H9 (cell line): ENCODE measurements at regions not wholly inside any gene's neighbourhood (a gene's known extent, or its start where the extent isn't known, plus 50 kb on each side); places are given as distances from the start of the nearest gene placed in this dataset.

ENCODE experiments used
- DNase-seq: peaks from one replicate; pipeline ENCODE4 v3.0.0-alpha.2; 2017
- H2AFZ ChIP-seq: one replicate; pipeline ENCODE4 v1.6.1; 2013; ENCODE audit warnings: mild to moderate bottlenecking, low read length, control low read depth, moderate library complexity
- H2AK5ac ChIP-seq: 2 replicates; pipeline ENCODE4 v1.6.1; 2013; ENCODE audit warnings: low read length, control low read depth, mixed read lengths; ENCODE audit not compliant: insufficient read length
- H2BK120ac ChIP-seq: one replicate; pipeline ENCODE4 v1.6.1; 2013; ENCODE audit warnings: low read depth, mild to moderate bottlenecking, low read length, control low read depth, inconsistent platforms; ENCODE audit not compliant: poor library complexity, severe bottlenecking
- H2BK12ac ChIP-seq: 2 replicates; pipeline ENCODE4 v1.6.1; 2013; ENCODE audit warnings: low read length, control low read depth, mixed read lengths, low read depth; ENCODE audit not compliant: insufficient read length
- H2BK15ac ChIP-seq: 2 replicates; pipeline ENCODE4 v1.6.1; 2013; ENCODE audit warnings: low read depth, low read length, control low read depth
- H2BK20ac ChIP-seq: one replicate; pipeline ENCODE4 v1.6.1; 2013; ENCODE audit warnings: low read depth, mild to moderate bottlenecking, low read length, control low read depth, inconsistent platforms; ENCODE audit not compliant: poor library complexity, severe bottlenecking
- H2BK5ac ChIP-seq: 2 replicates; pipeline ENCODE4 v1.6.1; 2013; ENCODE audit warnings: low read length, control low read depth, mixed read lengths; ENCODE audit not compliant: insufficient read length
- H3K14ac ChIP-seq: 2 replicates; pipeline ENCODE4 v1.6.1; 2013; ENCODE audit warnings: low read length, control low read depth; ENCODE audit not compliant: insufficient read depth
- H3K18ac ChIP-seq: 2 replicates; pipeline ENCODE4 v1.6.1; 2013; ENCODE audit warnings: low read depth, mild to moderate bottlenecking, mixed read lengths, low read length, control low read depth; ENCODE audit not compliant: insufficient read length
- H3K23ac ChIP-seq: 2 replicates; pipeline ENCODE4 v1.6.1; 2013; ENCODE audit warnings: low read length, control low read depth, mixed read lengths, low read depth; ENCODE audit not compliant: insufficient read length
- H3K23me2 ChIP-seq: 2 replicates; pipeline ENCODE4 v1.6.1; 2013; ENCODE audit warnings: low read depth, mild to moderate bottlenecking, mixed read lengths, low read length, control low read depth; ENCODE audit not compliant: insufficient read length, poor library complexity, severe bottlenecking
- H3K27ac ChIP-seq: 2 replicates; pipeline ENCODE4 v1.5.1; 2013; ENCODE audit warnings: low read length, control low read depth, mixed read lengths, low read depth; ENCODE audit not compliant: insufficient read length
- H3K27me3 ChIP-seq: 2 replicates; pipeline ENCODE4 v1.6.1; 2013; ENCODE audit warnings: low read length, control low read depth, inconsistent platforms; ENCODE audit not compliant: insufficient read depth
- H3K4ac ChIP-seq: 2 replicates; pipeline ENCODE4 v1.6.1; 2013; ENCODE audit warnings: low read depth, mild to moderate bottlenecking, control low read depth, inconsistent platforms, low read length, moderate library complexity
- H3K4me1 ChIP-seq: 2 replicates; pipeline ENCODE4 v1.6.1; 2013; ENCODE audit warnings: low read length, control low read depth, inconsistent platforms; ENCODE audit not compliant: insufficient read depth
- H3K4me2 ChIP-seq: 2 replicates; pipeline ENCODE4 v1.6.1; 2013; ENCODE audit warnings: low read length, control low read depth, mixed read lengths; ENCODE audit not compliant: insufficient read length, insufficient read depth
- H3K56ac ChIP-seq: 2 replicates; pipeline ENCODE4 v1.6.1; 2013; ENCODE audit warnings: low read depth, mild to moderate bottlenecking, mixed read lengths, low read length, control low read depth; ENCODE audit not compliant: insufficient read length
- H3K79me1 ChIP-seq: 2 replicates; pipeline ENCODE4 v1.6.1; 2013; ENCODE audit warnings: low read depth, mild to moderate bottlenecking, moderate library complexity, low read length, control low read depth, inconsistent platforms; ENCODE audit not compliant: insufficient read depth, poor library complexity, severe bottlenecking
- H3K79me2 ChIP-seq: 2 replicates; pipeline ENCODE4 v1.6.1; 2013; ENCODE audit warnings: low read length, control low read depth, inconsistent platforms; ENCODE audit not compliant: insufficient read depth
- H3K9ac ChIP-seq: 2 replicates; pipeline ENCODE4 v1.6.1; 2013; ENCODE audit warnings: low read length, control low read depth, mixed read lengths; ENCODE audit not compliant: insufficient read length; ENCODE audit errors: extremely low read depth
- H3K9me3 ChIP-seq: one replicate; pipeline ENCODE4 v1.6.1; 2013; ENCODE audit warnings: low read depth, low read length, inconsistent platforms; ENCODE audit not compliant: control insufficient read depth
- H3T11ph ChIP-seq: one replicate; pipeline ENCODE4 v1.6.1; 2013; ENCODE audit warnings: mild to moderate bottlenecking, low read length, control low read depth, inconsistent platforms
- H4K20me1 ChIP-seq: one replicate; pipeline ENCODE4 v1.6.1; 2013; ENCODE audit not compliant: control insufficient read depth, insufficient read length, insufficient read depth
- H4K5ac ChIP-seq: 2 replicates; pipeline ENCODE4 v1.6.1; 2013; ENCODE audit warnings: low read depth, mild to moderate bottlenecking, mixed read lengths, low read length, control low read depth; ENCODE audit not compliant: insufficient read length
- H4K8ac ChIP-seq: replicated peaks from 2 replicates; pipeline ENCODE4 v1.6.1; 2013; ENCODE audit warnings: low read length, control low read depth, mixed read lengths, low read depth; ENCODE audit not compliant: insufficient read length
- H4K91ac ChIP-seq: 2 replicates; pipeline ENCODE4 v1.6.1; 2013; ENCODE audit warnings: low read depth, mild to moderate bottlenecking, moderate library complexity, mixed read lengths, low read length, control low read depth; ENCODE audit not compliant: insufficient read length
- H3K27ac Mint-ChIP-seq, 3 experiments: 2 replicates in 2 of 3; 3 replicates in 1 of 3; pipeline ENCODE4 v1.8.0; 2020 to 2021; ENCODE audit warnings: mixed read lengths in 3 of 3, mild to moderate bottlenecking in 1 of 3, moderate library complexity in 1 of 3
- H3K27me3 Mint-ChIP-seq: 2 replicates; pipeline ENCODE4 v1.8.0; 2021; ENCODE audit warnings: low read depth, mild to moderate bottlenecking, moderate library complexity, mixed read lengths
- H3K36me3 Mint-ChIP-seq, 3 experiments: 2 replicates in 2 of 3; 3 replicates in 1 of 3; pipeline ENCODE4 v1.8.0; 2020 to 2021; ENCODE audit warnings: low read depth in 3 of 3, mixed read lengths in 3 of 3; ENCODE audit not compliant: insufficient read depth in 1 of 3
- H3K4me1 Mint-ChIP-seq, 2 experiments: 2 replicates each; pipeline ENCODE4 v1.8.0; 2020; ENCODE audit warnings: mixed read lengths in 2 of 2
- H3K4me3 Mint-ChIP-seq, 2 experiments: 2 replicates in 1 of 2; 3 replicates in 1 of 2; pipeline ENCODE4 v1.8.0; 2020 to 2021; ENCODE audit warnings: mild to moderate bottlenecking in 2 of 2, mixed read lengths in 2 of 2, moderate library complexity in 1 of 2
- H3K9me3 Mint-ChIP-seq, 2 experiments: 2 replicates in 1 of 2; 3 replicates in 1 of 2; pipeline ENCODE4 v1.8.0; 2020; ENCODE audit warnings: mild to moderate bottlenecking in 2 of 2, mixed read lengths in 2 of 2, moderate library complexity in 1 of 2
- WGBS: extraction: QIAGEN DNeasy Blood & Tissue Kit; methylation state at CpG from one replicate; pipeline ENCODE4 v1.1.7; 2013; ENCODE audit warnings: missing lambda C conversion rate, low lambda C conversion rate, mixed read lengths; ENCODE audit not compliant: insufficient read length; ENCODE audit errors: extremely low coverage; 5-methylcytosine and 5-hydroxymethylcytosine counted together
- TF ChIP-seq, protein P1 (sequence below): fragments of 200-600 bp; sonication (generic); conservative IDR thresholded peaks from 3 replicates; pipeline ENCODE4 v1.8.0; 2021; ENCODE audit warnings: antibody characterized with exemption, mild to moderate bottlenecking

GRCh38 chr4:92182736-92183407, 120.9 kb upstream of the GRID2 start:
- H3K27me3 ChIP-seq = no peaks in the 10 kb centered on the region
- no peak overlapping the region for H4K91ac ChIP-seq
- no peak overlapping the region for H3K9ac ChIP-seq
- Mint-ChIP-seq H3K9me3 (peaks cover 5 to 19% of the 10 kb centered on the region in 2 experiments; a peak in 4 of 5 replicates), H3K4me1 (no peaks in the 10 kb centered on the region), H3K36me3 (peaks cover 0 to 10% (median 7%) of the 10 kb centered on the region in 3 experiments; a peak in 4 of 7 replicates), H3K4me3 (no peak overlapping the region), H3K27me3 (peaks cover 7% of the 10 kb centered on the region), H3K27ac (no peak overlapping the region)
- H3K79me2 ChIP-seq = no peaks in the 10 kb centered on the region
- no peak overlapping the region for H4K8ac ChIP-seq
- H3K79me1 ChIP-seq = no peaks in the 10 kb centered on the region
- H2BK120ac ChIP-seq = no peak overlapping the region
- H3K4me1 ChIP-seq = no peaks in the 10 kb centered on the region
- no peak overlapping the region for H3T11ph ChIP-seq
- H2BK12ac ChIP-seq = no peak overlapping the region
- WGBS = no CpG with 5 or more reads among the region's 33 CpGs
- H2BK15ac ChIP-seq = no peak overlapping the region
- H3K4me2 ChIP-seq = no peak overlapping the region
- H3K18ac ChIP-seq = no peak overlapping the region
- TF ChIP-seq, protein P1, sequence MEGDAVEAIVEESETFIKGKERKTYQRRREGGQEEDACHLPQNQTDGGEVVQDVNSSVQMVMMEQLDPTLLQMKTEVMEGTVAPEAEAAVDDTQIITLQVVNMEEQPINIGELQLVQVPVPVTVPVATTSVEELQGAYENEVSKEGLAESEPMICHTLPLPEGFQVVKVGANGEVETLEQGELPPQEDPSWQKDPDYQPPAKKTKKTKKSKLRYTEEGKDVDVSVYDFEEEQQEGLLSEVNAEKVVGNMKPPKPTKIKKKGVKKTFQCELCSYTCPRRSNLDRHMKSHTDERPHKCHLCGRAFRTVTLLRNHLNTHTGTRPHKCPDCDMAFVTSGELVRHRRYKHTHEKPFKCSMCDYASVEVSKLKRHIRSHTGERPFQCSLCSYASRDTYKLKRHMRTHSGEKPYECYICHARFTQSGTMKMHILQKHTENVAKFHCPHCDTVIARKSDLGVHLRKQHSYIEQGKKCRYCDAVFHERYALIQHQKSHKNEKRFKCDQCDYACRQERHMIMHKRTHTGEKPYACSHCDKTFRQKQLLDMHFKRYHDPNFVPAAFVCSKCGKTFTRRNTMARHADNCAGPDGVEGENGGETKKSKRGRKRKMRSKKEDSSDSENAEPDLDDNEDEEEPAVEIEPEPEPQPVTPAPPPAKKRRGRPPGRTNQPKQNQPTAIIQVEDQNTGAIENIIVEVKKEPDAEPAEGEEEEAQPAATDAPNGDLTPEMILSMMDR = no peak
- H3K27ac ChIP-seq = no peak overlapping the region
- H4K20me1 ChIP-seq = no peaks in the 10 kb centered on the region
- no peak overlapping the region for H2AFZ ChIP-seq
- no peak overlapping the region for H3K14ac ChIP-seq
- DNase-seq = no peak
- no peak overlapping the region for H4K5ac ChIP-seq
- no peaks in the 10 kb centered on the region for H3K9me3 ChIP-seq
- H3K56ac ChIP-seq = no peak overlapping the region
- no peak overlapping the region for H3K4ac ChIP-seq
- H3K23me2 ChIP-seq = no peaks in the 10 kb centered on the region
- no peak overlapping the region for H2BK20ac ChIP-seq
- no peak overlapping the region for H3K23ac ChIP-seq
- H2AK5ac ChIP-seq = no peak overlapping the region
- H2BK5ac ChIP-seq = no peak overlapping the region
